ENCODE measurements at regions not wholly inside any gene's neighbourhood (a gene's known extent, or its start where the extent isn't known, plus 50 kb on each side); places are given as distances from the start of the nearest gene placed in this dataset.
A peak's percentile ranks its signal among the peaks of the same experiment; 100 is the strongest.

DNA sequence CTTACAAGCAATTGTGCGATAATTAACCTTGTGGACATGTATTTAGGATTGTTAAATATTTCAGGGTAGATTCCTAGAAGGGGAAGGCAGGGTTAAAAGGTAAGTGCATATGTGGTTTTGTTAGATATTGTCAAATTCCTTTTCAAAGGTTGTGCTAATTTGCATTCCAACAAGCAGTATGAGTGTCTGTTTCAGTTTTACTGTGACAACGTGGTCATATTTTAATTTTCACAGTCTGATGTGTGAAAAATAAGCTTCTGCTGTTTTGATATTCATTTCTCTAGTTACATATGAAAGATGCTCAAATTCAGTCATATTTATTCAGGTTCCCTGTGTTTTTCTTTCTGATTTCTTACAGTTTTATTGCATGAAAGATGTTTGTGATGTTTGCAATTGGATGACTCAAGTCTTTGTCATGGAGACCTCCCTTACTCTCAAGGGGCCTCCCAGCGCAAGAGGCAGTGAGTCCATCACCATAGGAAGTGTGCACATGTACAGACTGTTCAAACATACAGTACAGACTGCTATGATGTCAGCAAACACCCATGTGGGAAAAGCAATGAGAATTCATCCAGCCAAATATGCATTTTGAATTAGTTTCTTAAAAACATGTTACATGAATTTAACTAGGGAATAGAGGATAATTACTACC is 310.8 kb downstream of the GALR1 start:
- peak; percentile 58 for FAIRE-seq
- DNase-seq (ENCODE audit: insufficient read length, low spot score): no peak

DNA sequence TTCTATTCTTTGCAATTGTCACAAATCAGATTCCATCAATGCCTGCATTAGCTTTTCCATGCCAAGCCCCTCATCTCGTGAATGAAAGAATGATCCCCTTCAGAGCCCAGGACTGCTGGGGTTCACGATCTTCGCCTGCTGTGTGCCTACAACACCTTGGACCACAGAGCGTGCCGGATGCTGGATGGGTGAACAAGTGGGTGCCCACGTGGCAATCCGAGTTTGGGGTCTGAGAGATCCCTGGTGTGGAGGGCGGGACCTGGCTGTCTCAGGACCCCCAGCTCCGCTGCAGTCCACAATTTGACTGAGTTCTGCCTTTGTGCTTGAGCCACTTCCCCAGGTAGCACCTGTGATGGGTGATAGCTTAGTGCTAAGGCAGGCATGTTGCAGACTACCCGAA is 317.0 kb downstream of the GALR1 start:
- FAIRE-seq (no peak), DNase-seq (ENCODE audit: insufficient read length, low spot score) (no peak)

DNA sequence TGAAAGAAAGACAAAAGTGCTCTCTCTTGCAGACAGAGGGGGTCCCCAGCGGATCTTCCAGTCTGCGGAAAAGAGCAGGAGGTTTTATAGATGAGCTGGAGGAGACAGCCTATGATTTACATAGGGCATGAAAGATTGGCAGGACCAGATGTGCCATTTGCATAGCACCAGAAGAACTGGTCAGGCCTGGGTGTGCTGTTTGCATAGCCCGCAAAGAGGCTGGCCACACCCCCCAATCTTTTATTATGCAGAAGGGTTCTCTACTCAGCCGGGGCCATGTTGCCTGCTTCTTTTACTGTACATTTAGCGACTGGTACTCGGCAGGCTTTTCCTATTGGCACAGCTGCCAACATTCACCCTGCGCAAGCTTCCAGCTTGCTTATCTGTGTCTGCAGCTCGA is 317.6 kb downstream of the GALR1 start:
- no peak for DNase-seq (ENCODE audit: insufficient read length, low spot score)
- FAIRE-seq: no peak

DNA sequence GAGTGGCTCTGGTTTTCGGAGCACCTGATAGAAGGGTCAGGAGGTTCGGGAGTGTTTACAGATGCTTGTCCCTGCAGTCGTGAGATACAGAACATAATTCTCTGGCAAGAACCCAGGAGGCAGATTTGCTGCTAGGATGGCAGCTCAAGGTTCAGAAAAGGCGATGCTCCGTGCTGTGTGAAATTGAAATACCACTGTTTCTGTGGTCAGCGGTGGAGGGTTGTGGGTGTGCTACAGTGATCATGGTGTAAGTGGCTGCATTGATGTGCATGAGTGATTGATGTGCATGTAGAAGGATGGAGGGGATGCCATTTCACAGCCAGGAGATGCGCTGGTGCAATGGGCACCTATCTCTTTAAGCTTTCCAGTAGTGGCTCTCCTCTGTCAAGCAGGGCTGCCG is 322.1 kb downstream of the GALR1 start:
- DNase-seq (ENCODE audit: insufficient read length, low spot score): no peak
- FAIRE-seq: no peak

DNA sequence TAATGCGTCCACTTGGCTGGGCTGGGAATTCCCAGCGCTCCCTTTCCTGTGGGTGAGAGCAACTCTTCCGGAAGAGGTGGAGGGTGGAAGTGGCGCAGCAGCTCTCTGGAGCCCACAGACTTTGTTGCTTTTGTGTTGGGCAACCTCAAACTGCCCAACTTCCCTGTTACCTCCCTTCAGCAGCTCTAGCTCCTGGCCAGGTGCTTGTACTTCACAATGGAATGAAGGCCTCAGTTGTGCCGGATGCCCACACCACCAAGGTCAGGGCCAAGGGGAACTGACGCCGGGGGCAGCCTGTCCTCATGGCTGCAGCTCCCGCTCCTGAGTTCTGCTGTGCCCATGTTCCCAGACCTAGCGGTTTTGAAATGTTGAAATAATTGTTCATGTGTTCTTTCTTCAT is 322.9 kb downstream of the GALR1 start:
- DNase-seq (ENCODE audit: insufficient read length, low spot score): no peak
- no peak for FAIRE-seq

DNA sequence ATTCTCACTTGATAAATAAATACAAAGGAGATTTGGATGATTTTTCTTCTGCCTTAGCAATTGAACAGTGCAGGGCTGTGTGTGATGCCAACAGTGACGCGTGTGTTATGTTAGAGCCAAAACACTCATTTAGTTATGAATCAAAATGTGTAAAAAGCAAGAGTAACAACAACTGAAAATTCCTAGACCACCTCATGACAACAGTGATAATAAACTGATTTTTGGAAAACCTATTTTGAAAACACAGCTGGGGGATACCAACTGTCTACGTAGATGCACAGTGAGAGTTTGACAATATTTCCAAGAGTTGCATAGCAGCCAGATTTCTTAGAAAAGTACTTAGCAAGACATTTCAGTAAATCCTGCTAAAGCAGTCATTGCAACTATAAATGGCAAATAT is 323.9 kb downstream of the GALR1 start:
- DNase-seq (ENCODE audit: insufficient read length, low spot score) (no peak), FAIRE-seq (no peak)

DNA sequence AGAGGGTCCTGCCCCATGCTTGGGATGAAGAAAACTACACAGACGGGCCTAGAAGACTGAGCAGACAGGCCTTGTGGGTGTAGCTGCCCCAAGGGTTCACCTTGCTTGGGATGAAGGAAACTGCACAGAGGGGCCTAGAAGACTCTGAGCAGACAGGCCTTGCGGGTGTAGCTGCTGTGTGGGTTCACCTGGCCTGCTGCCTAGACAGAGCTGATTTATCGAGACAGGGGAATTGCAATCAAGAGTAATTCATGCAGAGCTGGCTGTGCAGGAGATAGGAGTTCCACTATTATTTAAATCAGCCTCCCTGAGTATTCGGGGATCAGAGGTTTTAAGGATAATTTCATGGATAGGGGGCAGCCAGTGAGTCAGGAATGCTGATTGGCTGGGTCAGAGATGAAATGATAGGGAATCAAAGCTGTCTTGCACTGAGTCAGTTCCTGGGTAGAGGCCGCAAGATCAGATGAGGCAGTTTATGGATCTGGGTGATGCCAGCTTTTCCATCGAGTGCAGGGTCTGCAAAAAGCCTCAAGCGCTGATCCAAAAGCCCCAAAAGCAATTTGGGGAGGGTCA is 341.4 kb downstream of the GALR1 start:
- FAIRE-seq: no peak
- DNase-seq (ENCODE audit: insufficient read length, low spot score): no peak

DNA sequence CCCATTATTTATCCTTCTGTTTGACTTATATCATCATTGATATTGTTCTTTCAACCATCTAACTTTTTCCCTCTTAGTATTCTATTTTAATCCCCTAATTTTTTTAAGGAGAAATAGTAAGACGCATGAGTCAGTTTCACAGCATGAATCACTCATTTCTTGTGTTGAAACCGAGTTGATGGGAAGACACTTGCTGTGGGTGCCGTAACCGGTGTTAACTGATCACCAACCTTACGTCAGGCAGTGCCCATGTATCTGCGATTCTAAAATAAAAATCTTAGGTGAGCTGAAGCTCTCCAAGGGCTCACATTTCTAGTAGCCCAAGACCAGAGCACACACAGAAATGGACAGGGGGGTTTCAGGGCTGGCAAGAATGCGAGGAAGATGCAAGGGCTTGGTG is 348.1 kb downstream of the GALR1 start:
- DNase-seq (ENCODE audit: insufficient read length, low spot score) (no peak), FAIRE-seq (no peak)

DNA sequence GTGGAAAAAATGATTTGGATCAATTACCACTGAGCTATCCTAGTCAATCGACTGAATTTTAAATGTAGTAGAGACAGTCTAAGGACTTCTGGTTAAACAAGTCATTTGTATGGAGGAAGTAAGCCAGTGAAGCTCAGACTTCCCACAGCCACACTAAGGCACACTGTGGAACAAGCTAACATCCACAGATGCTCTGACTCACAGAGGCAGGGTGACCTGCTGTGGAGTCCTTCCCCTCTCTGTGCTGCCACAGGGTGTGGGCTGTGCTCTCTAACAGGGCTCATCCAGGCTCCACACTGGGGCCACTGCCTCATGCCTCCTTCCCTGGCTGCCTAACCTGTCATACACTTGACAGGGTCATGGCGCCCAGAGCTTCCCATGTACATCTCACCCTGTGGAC is 351.0 kb downstream of the GALR1 start:
- no peak for FAIRE-seq
- DNase-seq (ENCODE audit: insufficient read length, low spot score): no peak

DNA sequence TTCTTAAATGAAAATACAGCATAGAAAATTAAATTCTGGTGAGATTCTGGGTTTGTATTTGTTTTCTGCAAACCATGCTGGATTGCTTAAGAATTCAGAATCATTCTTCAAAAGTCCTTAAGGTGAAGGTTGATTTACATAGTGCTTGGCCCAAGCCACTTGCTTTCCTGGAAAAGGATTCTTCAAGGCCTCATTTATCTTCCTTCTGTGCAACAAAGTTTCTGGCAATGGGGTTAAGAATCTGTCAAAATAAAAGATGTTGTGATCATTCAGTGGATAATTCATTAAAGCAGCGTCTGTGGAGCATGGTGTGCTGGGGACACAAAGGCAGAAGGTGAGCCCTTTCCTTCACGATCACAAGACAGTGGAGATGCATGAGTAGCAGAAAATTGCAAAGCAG is 351.9 kb downstream of the GALR1 start:
- DNase-seq (ENCODE audit: insufficient read length, low spot score) (no peak), FAIRE-seq (no peak)

DNA sequence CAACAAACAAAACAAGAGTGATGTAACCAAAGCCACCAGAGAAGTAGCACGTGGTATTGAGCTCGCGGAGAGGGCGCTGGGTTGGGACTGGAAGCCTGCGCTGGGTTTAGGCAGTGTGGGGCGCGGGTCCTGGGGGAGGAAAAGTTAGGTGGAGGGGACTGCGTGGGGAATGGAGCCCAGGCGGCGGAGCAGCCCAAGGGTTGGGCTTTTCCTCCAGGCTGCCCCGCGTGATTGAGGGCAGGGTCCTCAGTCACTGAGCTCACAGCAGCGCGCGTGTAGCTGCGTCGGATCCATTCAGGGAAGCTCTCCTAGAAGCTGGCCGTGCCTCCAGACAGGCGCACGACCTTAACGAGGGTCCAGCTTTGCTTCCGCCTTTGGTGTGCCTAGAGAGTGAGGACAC is 357.4 kb downstream of the GALR1 start:
- no peak for FAIRE-seq
- DNase-seq (ENCODE audit: insufficient read length, low spot score): no peak

DNA sequence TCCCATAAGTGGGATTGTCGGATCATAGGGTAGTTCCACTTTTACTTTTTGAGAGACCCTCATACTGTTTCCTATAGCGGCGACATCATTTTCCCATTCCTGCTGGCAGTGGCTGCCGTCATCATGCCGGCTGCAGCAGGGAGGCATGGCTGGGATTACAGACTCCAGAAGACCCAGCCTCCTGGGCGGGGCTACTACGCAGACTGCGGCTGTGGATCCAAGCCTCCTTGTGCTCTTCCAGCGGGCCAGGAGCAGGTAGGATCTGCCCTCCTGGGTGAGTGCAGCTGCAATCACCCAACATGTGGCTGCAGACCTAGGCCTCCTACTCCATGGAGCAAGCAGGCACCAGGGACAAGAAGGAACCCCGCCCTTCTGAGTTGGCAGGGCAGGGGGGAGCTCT is 359.2 kb downstream of the GALR1 start:
- no peak for DNase-seq (ENCODE audit: insufficient read length, low spot score)
- no peak for FAIRE-seq

DNA sequence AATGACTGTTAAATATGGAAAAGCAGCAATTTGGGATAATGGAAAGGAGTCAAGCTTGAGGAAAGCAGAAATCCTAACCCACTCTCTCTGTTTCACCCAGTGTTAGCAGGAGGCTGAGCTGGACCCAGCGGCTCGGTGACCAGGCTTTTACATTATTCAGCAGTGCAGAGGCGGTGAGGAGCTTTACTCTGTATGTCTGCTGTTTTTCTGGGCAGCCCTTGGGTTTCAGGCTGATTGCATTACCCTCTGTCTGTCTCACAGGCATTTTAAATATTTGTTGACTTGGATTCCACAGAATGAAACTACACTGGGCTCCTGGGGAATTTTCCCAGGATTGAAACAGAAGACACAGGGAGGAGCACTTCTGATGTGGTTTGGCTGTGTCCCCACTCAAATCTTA is 368.0 kb downstream of the GALR1 start:
- no peak for FAIRE-seq
- DNase-seq (ENCODE audit: insufficient read length, low spot score): no peak

DNA sequence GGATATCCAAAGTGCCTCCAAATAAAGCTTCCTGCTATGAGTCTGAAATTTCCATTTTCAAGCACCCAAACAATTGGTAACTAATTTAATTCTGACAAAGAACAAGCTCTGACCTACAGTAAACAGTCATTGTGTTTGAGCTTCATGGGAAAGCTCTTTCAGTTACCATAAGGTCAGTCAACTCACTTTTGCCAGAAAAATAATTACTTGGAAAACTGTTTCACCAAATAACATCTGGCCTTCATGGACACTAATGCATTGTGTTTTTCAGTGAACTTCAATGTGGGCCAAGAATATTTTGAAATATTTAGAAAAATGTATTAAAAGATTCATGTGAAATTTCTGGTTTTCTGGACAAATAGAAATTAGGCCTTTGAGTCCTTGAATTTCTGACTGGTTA is 369.9 kb downstream of the GALR1 start:
- DNase-seq (ENCODE audit: insufficient read length, low spot score) (no peak), FAIRE-seq (no peak)

DNA sequence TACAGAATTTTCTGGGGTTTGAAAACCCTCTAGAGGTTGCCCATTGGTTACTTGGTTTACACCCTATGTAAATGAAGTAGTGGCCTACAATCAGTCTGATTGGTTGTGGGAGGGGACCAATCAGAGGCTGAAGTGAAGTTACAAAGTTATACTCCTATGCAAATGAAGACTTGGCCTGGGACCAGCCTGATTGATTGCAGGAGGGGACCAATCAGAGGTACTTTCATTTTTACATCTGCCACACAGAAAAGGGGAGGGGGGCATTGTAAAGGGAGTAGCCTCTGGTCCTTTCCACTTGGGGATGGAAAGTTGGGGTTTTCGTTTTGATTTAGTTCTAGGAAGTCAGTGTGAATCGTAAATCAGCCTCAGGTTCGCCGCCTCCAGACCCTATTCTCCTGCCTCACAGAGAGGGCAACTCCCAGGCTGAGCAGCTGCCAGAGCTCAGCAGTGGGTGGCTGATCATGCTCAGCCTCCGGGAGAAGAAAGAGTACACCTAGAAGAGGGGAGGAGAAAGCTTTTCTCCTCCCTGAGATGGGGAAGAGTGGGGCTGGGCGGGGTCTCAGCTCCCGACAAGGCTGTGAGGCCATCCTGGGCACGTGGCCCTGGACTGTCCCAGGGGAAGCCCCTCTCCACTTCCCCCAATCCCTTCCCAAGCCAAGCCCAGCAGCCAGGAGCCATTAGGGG is 372.5 kb downstream of the GALR1 start:
- FAIRE-seq (no peak), DNase-seq (ENCODE audit: insufficient read length, low spot score) (no peak)

DNA sequence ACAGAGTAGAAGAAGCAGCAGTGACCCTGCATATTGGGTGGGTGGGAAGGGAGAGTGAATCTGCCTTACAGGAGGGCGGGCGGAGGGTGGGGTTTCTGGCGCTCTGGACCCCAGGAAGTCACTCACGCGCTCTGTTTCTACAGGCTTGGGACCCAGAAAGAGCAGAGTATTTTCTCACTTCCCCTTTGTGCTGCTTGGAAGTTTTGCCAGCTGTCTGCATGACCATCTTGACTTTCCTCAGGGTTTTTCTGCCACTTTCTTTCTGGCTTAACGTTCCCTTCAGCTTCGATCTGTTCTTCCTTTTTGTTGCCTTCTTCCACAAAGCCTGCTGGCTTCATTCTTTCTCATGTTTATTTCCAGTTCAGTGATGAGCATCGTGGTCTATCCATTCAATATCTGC is 383.1 kb downstream of the GALR1 start:
- DNase-seq (ENCODE audit: insufficient read length, low spot score) (no peak), FAIRE-seq (no peak)

DNA sequence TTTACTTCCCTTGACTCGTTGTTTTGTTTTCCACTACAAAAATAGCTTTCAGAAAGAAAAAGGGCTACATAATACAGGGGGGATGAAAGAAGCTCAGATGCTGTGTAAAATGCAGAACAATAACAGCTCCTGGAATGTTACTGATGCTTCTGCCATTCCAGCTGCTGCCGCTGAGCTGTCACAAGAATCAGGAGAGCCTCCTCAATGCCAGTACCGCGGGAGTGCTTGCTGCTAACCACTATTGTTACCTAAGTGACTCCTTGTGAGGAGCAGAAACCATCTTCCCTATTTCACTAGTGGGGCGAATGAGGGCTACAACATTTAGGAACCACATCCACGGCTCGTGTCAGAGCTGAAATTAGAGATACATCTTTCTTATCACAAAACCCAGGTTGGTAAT is 384.8 kb downstream of the GALR1 start:
- DNase-seq (ENCODE audit: insufficient read length, low spot score) (no peak), FAIRE-seq (no peak)

DNA sequence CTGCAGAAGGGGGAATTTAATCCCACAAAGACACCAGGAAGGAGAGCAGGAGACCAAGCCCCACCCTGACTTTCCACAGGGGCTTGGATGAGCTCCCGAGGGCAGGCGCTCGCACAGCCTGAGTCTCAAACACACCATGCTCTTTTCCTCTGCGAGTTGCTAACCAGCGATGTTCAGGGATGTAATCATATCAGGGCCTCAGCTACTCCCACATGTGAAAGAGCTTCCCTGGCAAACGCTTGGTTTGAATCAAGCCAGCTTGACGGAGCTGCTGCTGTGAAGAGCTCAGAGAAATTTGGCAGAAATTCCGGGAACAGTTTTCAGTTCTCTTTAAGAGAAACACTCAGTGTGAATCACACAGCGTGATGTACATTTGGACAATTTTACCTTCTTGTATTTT is 385.8 kb downstream of the GALR1 start:
- FAIRE-seq: no peak
- no peak for DNase-seq (ENCODE audit: insufficient read length, low spot score)

DNA sequence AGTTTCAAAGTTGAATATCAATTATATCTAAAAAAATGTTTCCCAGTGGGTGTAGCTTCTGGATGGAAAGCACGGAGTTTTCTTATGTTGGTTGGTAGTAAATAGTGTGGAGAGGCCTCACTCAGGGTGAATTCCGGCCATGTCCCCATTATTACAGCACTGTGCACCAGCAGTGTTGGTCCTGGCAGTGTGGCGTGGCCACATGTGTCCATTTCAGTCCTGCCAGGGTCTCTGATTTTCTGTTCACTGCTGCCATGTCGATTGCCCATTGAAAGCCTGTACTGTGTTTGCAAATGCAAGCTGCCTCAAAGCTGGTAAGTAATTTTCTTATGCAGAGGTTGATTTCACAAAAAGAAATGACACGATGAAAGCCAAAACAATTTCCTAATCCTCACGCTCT is 386.2 kb downstream of the GALR1 start:
- DNase-seq (ENCODE audit: insufficient read length, low spot score) (no peak), FAIRE-seq (no peak)

DNA sequence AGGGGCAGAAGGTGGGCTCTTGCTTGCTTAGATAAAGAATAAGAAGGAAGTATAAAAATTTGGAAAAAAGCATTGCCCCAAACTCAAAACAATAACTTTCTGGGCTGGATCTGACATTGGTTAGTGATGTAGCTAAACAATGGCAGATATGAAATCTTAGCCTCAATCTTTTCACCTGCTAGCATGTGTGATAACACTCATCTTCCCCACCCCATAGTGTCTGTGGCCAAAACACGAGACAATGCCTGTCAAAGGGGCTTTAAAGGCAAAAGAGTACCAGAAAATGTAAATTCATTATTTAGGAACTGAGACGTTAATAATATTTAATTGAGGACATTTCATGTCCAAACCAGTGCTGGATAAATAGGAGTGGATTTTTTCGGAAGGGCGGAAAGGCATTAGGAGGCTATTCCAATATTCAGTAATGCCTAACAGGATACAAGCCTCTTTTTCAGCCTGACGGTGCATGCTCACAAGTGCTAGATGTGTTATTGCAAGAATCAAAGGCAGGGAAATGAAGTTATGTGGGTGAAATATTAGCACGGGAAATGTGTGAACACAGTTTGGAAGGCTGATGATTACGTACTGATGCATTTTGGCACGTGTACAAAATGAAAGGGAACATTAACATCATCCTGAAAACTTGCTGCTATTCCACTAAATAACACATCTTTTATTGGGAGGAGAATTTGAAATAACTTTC is 395.7 kb downstream of the GALR1 start:
- FAIRE-seq (no peak), DNase-seq (ENCODE audit: insufficient read length, low spot score) (no peak)

DNA sequence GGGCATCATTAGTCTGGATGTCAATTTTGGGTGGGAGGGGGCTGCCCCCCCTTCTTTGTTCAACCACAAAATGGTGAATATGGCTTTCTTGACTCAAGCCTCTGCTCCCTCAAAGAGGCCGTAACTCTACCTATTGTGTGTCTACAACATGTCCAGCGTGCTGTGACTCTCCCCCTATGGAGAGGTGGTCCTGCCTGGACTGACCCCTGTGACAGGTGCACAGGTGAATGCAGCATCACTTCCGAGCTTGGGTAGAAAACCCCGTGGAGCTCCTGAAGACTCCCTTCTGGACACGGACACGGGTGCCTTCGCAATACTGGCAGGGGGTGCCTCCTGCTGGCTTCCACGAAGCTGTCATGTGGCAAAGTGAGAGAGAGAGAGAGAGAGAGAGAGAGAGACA is 397.8 kb downstream of the GALR1 start:
- DNase-seq (ENCODE audit: insufficient read length, low spot score) (no peak), FAIRE-seq (no peak)

DNA sequence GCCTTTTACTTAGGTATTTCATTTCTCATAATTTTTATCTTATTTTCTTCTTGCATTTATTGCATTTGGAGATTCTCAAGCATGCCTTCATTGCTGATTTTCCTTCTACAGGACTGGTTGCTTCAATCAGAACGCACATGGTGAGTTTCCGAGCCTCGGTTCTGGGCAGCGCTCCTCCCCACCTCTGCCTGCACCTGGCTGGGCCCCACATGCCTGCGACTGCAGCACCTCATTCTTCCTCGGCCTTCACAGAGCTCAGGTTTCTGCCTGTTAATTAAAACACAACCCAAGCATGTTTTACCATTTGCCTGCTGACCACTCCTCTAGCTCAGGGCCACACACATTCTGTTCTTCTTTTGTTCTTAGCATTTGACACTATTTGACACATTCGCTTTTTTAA is 398.8 kb downstream of the GALR1 start:
- FAIRE-seq (no peak), DNase-seq (ENCODE audit: insufficient read length, low spot score) (no peak)
